ENCODE measurements at regions not wholly inside any gene's neighbourhood (a gene's known extent, or its start where the extent isn't known, plus 50 kb on each side); places are given as distances from the start of the nearest gene placed in this dataset.

DNA sequence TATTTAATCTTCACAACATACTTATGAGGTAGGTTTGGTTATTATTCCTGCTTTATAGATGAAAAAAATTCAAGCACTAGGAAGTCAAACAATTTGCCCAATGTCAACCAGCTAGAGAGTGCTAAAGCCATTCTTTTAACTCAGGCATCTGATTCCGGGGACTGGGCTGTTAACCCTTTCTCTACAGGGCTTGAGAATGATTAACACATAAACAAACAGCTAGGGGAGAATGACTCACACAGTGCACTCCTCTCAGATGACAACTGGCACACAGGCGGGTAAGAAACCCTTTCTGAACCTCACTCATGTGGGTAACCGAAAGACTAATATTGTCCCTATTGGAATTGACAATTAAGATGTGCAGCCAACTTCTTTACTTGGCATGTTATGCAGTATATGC is 86.3 kb upstream of the FSHR start:
- TF ChIP-seq YY1 (IDR thresholded peaks at IDR 0.05; ENCODE audit: extremely low read depth, insufficient replicate concordance, low read depth, low read length) (no peak), CEBPB (IDR thresholded peaks at IDR 0.05; ENCODE audit: low read depth) (no peak), POLR2A (IDR thresholded peaks at IDR 0.05; ENCODE audit: borderline replicate concordance, extremely low read depth, insufficient read depth, insufficient read length) (no peak), EGR1 (IDR thresholded peaks at IDR 0.05; ENCODE audit: low read depth) (no peak), SIN3A (IDR thresholded peaks at IDR 0.05; ENCODE audit: low read depth) (no peak), RAD21 (IDR thresholded peaks at IDR 0.05; ENCODE audit: low read depth) (no peak), ZFX (IDR thresholded peaks at IDR 0.05) (no peak), POLR2AphosphoS5 (IDR thresholded peaks at IDR 0.05; ENCODE audit: low read depth, low read length) (no peak), JUND (IDR thresholded peaks at IDR 0.05) (no peak), MAX (IDR thresholded peaks at IDR 0.05) (no peak), EZH2 (IDR thresholded peaks at IDR 0.05) (no peak)
- TF ChIP-seq, protein P1, sequence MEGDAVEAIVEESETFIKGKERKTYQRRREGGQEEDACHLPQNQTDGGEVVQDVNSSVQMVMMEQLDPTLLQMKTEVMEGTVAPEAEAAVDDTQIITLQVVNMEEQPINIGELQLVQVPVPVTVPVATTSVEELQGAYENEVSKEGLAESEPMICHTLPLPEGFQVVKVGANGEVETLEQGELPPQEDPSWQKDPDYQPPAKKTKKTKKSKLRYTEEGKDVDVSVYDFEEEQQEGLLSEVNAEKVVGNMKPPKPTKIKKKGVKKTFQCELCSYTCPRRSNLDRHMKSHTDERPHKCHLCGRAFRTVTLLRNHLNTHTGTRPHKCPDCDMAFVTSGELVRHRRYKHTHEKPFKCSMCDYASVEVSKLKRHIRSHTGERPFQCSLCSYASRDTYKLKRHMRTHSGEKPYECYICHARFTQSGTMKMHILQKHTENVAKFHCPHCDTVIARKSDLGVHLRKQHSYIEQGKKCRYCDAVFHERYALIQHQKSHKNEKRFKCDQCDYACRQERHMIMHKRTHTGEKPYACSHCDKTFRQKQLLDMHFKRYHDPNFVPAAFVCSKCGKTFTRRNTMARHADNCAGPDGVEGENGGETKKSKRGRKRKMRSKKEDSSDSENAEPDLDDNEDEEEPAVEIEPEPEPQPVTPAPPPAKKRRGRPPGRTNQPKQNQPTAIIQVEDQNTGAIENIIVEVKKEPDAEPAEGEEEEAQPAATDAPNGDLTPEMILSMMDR (IDR thresholded peaks at IDR 0.05 in 2 of 3, conservative IDR thresholded peaks at IDR 0.05 in 1 of 3; ENCODE audit: borderline replicate concordance in 1 of 3, insufficient read depth in 1 of 3, low read depth in 2 of 3, low read length in 2 of 3) = no peak
